GM12878 (cell line): ENCODE measurements at regions not wholly inside any gene's neighbourhood (a gene's known extent, or its start where the extent isn't known, plus 50 kb on each side); places are given as distances from the start of the nearest gene placed in this dataset.

Source experiments
- ATAC-seq: fragments of 200-7000 bp; cut with Tn5 transposase; 3 replicates; pipeline ENCODE4 v1.9.1; 2020; ENCODE audit warnings: mild to moderate bottlenecking, moderate library complexity
- BruUV-seq: library from RNA; stranded (reverse); fragments of 400-500 nt; replicated peaks from 2 replicates; lab custom pipeline; 2021; lab: Mats Ljungman, UMichigan
- CTCF ChIA-PET: fragments of 300-600 bp; sonication (Branson Sonifier 250); formaldehyde crosslinking; extraction: SDS; loops from one replicate; lab custom pipeline; 2021; ENCODE audit warnings: inconsistent platforms; lab: Yijun Ruan, JAX
- POLR2A ChIA-PET: fragments of 350-600 bp; formaldehyde crosslinking; extraction: SDS; loops from one replicate; lab custom pipeline; 2021; ENCODE audit warnings: inconsistent platforms; lab: Charles Lee
- RAD21 ChIA-PET: fragments of 300-600 bp; sonication (Branson Sonifier 250); formaldehyde crosslinking; loops from one replicate; lab custom pipeline; 2023; ENCODE audit warnings: antibody characterized with exemption; ENCODE audit not compliant: unreplicated experiment; lab: Charles Lee
- SMC1A ChIA-PET: fragments of 300-600 bp; sonication (Branson Sonifier 250); formaldehyde crosslinking; loops from one replicate; lab custom pipeline; 2023; ENCODE audit not compliant: unreplicated experiment, uncharacterized antibody; lab: Charles Lee
- DNase-seq: peaks from one replicate; pipeline ENCODE4 v3.0.0-alpha.2; 2011; ENCODE audit warnings: low read depth, low spot score
- FAIRE-seq: peaks from 3 replicates; lab custom pipeline; 2011; peaks lifted over from hg19 to GRCh38; lab: Jason Lieb, UNC
- H2AFZ ChIP-seq: 2 replicates; pipeline ENCODE4 v1.6.0; 2011; ENCODE audit warnings: low read depth, low read length, control low read depth; ENCODE audit not compliant: control insufficient read depth
- H3K27ac ChIP-seq: 2 replicates; pipeline ENCODE4 v1.5.1; 2011; ENCODE audit warnings: control low read depth; ENCODE audit not compliant: control insufficient read depth, insufficient read depth
- H3K27me3 ChIP-seq, 2 experiments: replicated peaks in 1 of 2; 2 replicates each; pipeline versions ENCODE4 v1.6.0 to v1.6.1; 2011; ENCODE audit warnings: low read length in 1 of 2; ENCODE audit not compliant: control insufficient read depth in 2 of 2, insufficient read depth in 2 of 2
- H3K36me3 ChIP-seq, 2 experiments: 2 replicates each; pipeline ENCODE4 v1.5.1; 2011; ENCODE audit warnings: low read length in 1 of 2; ENCODE audit not compliant: control insufficient read depth in 2 of 2, insufficient read depth in 2 of 2
- H3K4me1 ChIP-seq: 2 replicates; pipeline ENCODE4 v1.6.1; 2011; ENCODE audit warnings: mild to moderate bottlenecking, low read length, moderate library complexity, mixed read lengths; ENCODE audit not compliant: control insufficient read depth, insufficient read depth
- H3K4me2 ChIP-seq: 2 replicates; pipeline ENCODE4 v1.6.0; 2011; ENCODE audit warnings: control low read depth; ENCODE audit not compliant: control insufficient read depth, insufficient read depth
- H3K4me3 ChIP-seq: fragments of 200-600 bp; sonication (generic); 2 replicates; pipeline ENCODE4 v1.5.1; 2016
- H3K79me2 ChIP-seq: 2 replicates; pipeline ENCODE4 v1.6.0; 2011; ENCODE audit warnings: low read length; ENCODE audit not compliant: control insufficient read depth, insufficient read depth
- H3K9ac ChIP-seq: 2 replicates; pipeline ENCODE4 v1.8.0; 2011; ENCODE audit warnings: low read length, control low read depth, mixed read lengths; ENCODE audit not compliant: control insufficient read depth, insufficient read depth
- H3K9me3 ChIP-seq: replicated peaks from 3 replicates; pipeline ENCODE4 v1.5.1; 2011; ENCODE audit warnings: mild to moderate bottlenecking, low read length; ENCODE audit not compliant: control insufficient read depth, insufficient read depth
- H4K20me1 ChIP-seq: 2 replicates; pipeline ENCODE4 v1.6.0; 2011; ENCODE audit not compliant: control insufficient read depth, insufficient read depth
- CBX5 ChIP-seq: sonication (generic); IDR thresholded peaks from 2 replicates; pipeline ENCODE4 v1.6.1; 2016; ENCODE audit warnings: low read depth, moderate library complexity, mild to moderate bottlenecking, inconsistent platforms
- CREB1 ChIP-seq: IDR thresholded peaks from 2 replicates; pipeline ENCODE4 v1.6.1; 2012; ENCODE audit warnings: low read depth, mild to moderate bottlenecking, inconsistent platforms
- CREM ChIP-seq: IDR thresholded peaks from 2 replicates; pipeline ENCODE4 v1.6.1; 2014; ENCODE audit warnings: antibody characterized with exemption, low read depth
- EGR1 ChIP-seq, 2 experiments: IDR thresholded peaks; 1 replicate in 1 of 2; 2 replicates in 1 of 2; pipeline ENCODE4 v1.6.1; 2011 to 2012; ENCODE audit warnings: low read depth in 2 of 2, low read length in 2 of 2, borderline replicate concordance in 1 of 2, mild to moderate bottlenecking in 1 of 2, moderate library complexity in 1 of 2
- GABPA ChIP-seq: IDR thresholded peaks from 2 replicates; pipeline ENCODE4 v1.6.1; 2014; ENCODE audit warnings: antibody characterized with exemption, low read depth, mild to moderate bottlenecking, inconsistent platforms
- IKZF2 ChIP-seq, 2 experiments: fragments of 450-650 bp; IDR thresholded peaks; 2 replicates each; pipeline ENCODE4 v1.6.1; 2017; ENCODE audit warnings: mild to moderate bottlenecking in 2 of 2, moderate library complexity in 2 of 2
- JUNB ChIP-seq: IDR thresholded peaks from 2 replicates; pipeline ENCODE4 v1.6.1; 2016; ENCODE audit warnings: antibody characterized with exemption, mild to moderate bottlenecking
- KLF5 ChIP-seq: fragments of 450-650 bp; IDR thresholded peaks from 2 replicates; pipeline ENCODE4 v1.6.1; 2014; ENCODE audit warnings: mild to moderate bottlenecking; ENCODE audit not compliant: partially characterized antibody
- NFXL1 ChIP-seq: fragments of 450-650 bp; IDR thresholded peaks from 2 replicates; pipeline ENCODE4 v1.6.1; 2017; ENCODE audit warnings: antibody characterized with exemption, mild to moderate bottlenecking, borderline replicate concordance
- RFX5 ChIP-seq: IDR thresholded peaks from 2 replicates; pipeline ENCODE4 v1.6.1; 2011; ENCODE audit warnings: low read depth, low read length, improper control_type of control experiment
- SMAD5 ChIP-seq: IDR thresholded peaks from 2 replicates; pipeline ENCODE4 v1.6.1; 2016; ENCODE audit warnings: antibody characterized with exemption, low read depth
- SMC3 ChIP-seq: IDR thresholded peaks from 2 replicates; pipeline ENCODE4 v1.6.1; 2011; ENCODE audit warnings: low read length, improper control_type of control experiment, borderline replicate concordance
- TAF1 ChIP-seq: IDR thresholded peaks from 2 replicates; pipeline ENCODE4 v1.6.1; 2011; ENCODE audit warnings: mild to moderate bottlenecking, low read depth, low read length, borderline replicate concordance
- TARDBP ChIP-seq: IDR thresholded peaks from 2 replicates; pipeline ENCODE4 v1.6.1; 2016; ENCODE audit warnings: borderline replicate concordance
- TBL1XR1 ChIP-seq: IDR thresholded peaks from 2 replicates; pipeline ENCODE4 v1.6.1; 2012; ENCODE audit warnings: low read depth, low read length, improper control_type of control experiment
- in situ Hi-C: fragments of 300-500 bp; cut with MboI; formaldehyde crosslinking; loops from 9 replicates; pipeline ENCODE4 v1.14.3; 2018; ENCODE audit warnings: mixed read lengths
- intact Hi-C: fragments of 100-400 bp; cut with micrococcal nuclease; formaldehyde crosslinking; loops from one replicate; pipeline ENCODE4 v1.14.2; 2022; ENCODE audit not compliant: unreplicated experiment
- TF ChIP-seq, protein P1 (sequence below): fragments of 450-650 bp; formaldehyde crosslinking; IDR thresholded peaks from 2 replicates; pipeline ENCODE4 v1.4.0; 2020; ENCODE audit warnings: mild to moderate bottlenecking, moderate library complexity

- TF ChIP-seq SMC3: no peak
- no peak for TF ChIP-seq CREB1
Measured at GRCh38 chr2:175624785-175625184, 377.3 kb downstream of the LNPK start (continued).

GRCh38 chr2:175624211-175624761 lies 377.8 kb downstream of the LNPK start:
- no peak for FAIRE-seq
- ChIA-PET RAD21 (no interaction called here), POLR2A (no interaction called here), SMC1A (no interaction called here), CTCF (interaction anchor here (0.7 kb wide), 1 partner anchor 231 kb away, joined by 3 read pairs; no protein-coding TSS in a partner anchor)
- no peak overlapping the region for H3K4me2 ChIP-seq
- no peaks in the 10 kb centered on the region for H3K79me2 ChIP-seq
- TF ChIP-seq TAF1: no peak
- TF ChIP-seq, protein P1, sequence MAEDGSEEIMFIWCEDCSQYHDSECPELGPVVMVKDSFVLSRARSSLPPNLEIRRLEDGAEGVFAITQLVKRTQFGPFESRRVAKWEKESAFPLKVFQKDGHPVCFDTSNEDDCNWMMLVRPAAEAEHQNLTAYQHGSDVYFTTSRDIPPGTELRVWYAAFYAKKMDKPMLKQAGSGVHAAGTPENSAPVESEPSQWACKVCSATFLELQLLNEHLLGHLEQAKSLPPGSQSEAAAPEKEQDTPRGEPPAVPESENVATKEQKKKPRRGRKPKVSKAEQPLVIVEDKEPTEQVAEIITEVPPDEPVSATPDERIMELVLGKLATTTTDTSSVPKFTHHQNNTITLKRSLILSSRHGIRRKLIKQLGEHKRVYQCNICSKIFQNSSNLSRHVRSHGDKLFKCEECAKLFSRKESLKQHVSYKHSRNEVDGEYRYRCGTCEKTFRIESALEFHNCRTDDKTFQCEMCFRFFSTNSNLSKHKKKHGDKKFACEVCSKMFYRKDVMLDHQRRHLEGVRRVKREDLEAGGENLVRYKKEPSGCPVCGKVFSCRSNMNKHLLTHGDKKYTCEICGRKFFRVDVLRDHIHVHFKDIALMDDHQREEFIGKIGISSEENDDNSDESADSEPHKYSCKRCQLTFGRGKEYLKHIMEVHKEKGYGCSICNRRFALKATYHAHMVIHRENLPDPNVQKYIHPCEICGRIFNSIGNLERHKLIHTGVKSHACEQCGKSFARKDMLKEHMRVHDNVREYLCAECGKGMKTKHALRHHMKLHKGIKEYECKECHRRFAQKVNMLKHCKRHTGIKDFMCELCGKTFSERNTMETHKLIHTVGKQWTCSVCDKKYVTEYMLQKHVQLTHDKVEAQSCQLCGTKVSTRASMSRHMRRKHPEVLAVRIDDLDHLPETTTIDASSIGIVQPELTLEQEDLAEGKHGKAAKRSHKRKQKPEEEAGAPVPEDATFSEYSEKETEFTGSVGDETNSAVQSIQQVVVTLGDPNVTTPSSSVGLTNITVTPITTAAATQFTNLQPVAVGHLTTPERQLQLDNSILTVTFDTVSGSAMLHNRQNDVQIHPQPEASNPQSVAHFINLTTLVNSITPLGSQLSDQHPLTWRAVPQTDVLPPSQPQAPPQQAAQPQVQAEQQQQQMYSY (CRISPR knock-in tag): no peak
- TF ChIP-seq TARDBP: no peak
- TF ChIP-seq CBX5: no peak
- TF ChIP-seq CREM: no peak
- TF ChIP-seq TBL1XR1: no peak
- no peak for TF ChIP-seq IKZF2 (IDR thresholded peaks at IDR 0.05)
- no peak for TF ChIP-seq JUNB
- no peak for TF ChIP-seq EGR1 (IDR thresholded peaks at IDR 0.05; ENCODE audit: borderline replicate concordance in 1 of 2, low read depth in 2 of 2, low read length in 2 of 2)
- TF ChIP-seq RFX5: no peak
- no peak for TF ChIP-seq NFXL1
- TF ChIP-seq GABPA: no peak
- no peak for TF ChIP-seq SMAD5
- no peak for TF ChIP-seq KLF5
- H3K9me3 ChIP-seq: no peaks in the 10 kb centered on the region
- no peak overlapping the region for H3K27ac ChIP-seq
- intact Hi-C loops (no loop called here), in situ Hi-C loops (no loop called here)
- H3K4me3 ChIP-seq: no peak overlapping the region
- no peak for DNase-seq
- no peak overlapping the region for H3K9ac ChIP-seq
- no TSS peak for BruUV-seq
- H3K4me1 ChIP-seq: no peaks in the 10 kb centered on the region
- ATAC-seq: no peak
- H3K27me3 ChIP-seq: peaks cover 0 to 3% of the 10 kb centered on the region in 2 experiments; a peak in 1 of 4 replicates
- H3K36me3 ChIP-seq: no peaks in the 10 kb centered on the region
- no peak overlapping the region for H2AFZ ChIP-seq
- no peaks in the 10 kb centered on the region for H4K20me1 ChIP-seq
